ENCODE measurements at regions not wholly inside any gene's neighbourhood (a gene's known extent, or its start where the extent isn't known, plus 50 kb on each side); places are given as distances from the start of the nearest gene placed in this dataset.

DNA sequence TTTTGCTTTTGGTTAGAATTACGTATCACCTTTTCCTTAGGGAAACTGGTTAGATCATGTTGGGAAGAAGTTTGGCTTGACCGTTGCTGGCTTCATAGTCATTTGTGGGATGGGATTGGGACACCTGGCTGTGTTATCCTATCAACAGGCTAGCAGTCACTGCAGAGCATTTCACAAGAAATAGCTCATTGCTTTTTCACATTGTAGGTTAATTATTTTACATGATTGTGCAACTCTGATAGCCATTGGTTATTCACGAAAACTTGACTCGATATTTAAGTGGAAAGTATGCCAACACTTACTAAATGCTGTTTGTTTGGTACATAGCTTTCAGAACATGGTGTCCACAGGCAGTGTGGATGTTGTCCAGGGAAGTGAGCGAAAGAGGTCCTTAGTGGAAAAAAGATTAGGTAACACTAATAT, 89.4 kb downstream of the NKX2-1 start:
- Histone ChIP-seq H3K79me2 (ENCODE audit: control insufficient read depth, insufficient read depth, low read length) (no peaks in the 10 kb centered on the region), H3K9me1 (replicated peaks; ENCODE audit: control insufficient read depth, extremely low read depth, insufficient read depth, low read length) (no peaks in the 10 kb centered on the region), H2AFZ (ENCODE audit: low read depth, low read length) (no peak overlapping the region), H3K9ac (replicated peaks; ENCODE audit: extremely low read depth, insufficient read depth, low read length) (no peak overlapping the region), H3K4me3 (replicated peaks in 1 of 3; ENCODE audit: insufficient read depth in 1 of 3, low read depth in 1 of 3, low read length in 3 of 3) (no peak overlapping the region), H3K4me1 (ENCODE audit: control insufficient read depth, extremely low read depth, insufficient read depth, low read length) (no peaks in the 10 kb centered on the region), H3K4me2 (ENCODE audit: insufficient read depth, low read length) (no peak overlapping the region), H3K27me3 (ENCODE audit: control insufficient read depth in 2 of 2, insufficient read depth in 2 of 2, low read length in 2 of 2) (no peaks in the 10 kb centered on the region), H3K36me3 (ENCODE audit: control insufficient read depth in 2 of 2, extremely low read depth in 1 of 2, insufficient read depth in 2 of 2, low read length in 2 of 2) (no peaks in the 10 kb centered on the region), H3K9me3 (replicated peaks; ENCODE audit: control insufficient read depth, insufficient read depth, low read length) (no peaks in the 10 kb centered on the region), H3K27ac (ENCODE audit: insufficient read depth, low read depth, low read length) (no peak overlapping the region), H4K20me1 (replicated peaks; ENCODE audit: control insufficient read depth, extremely low read depth, insufficient read depth, low read length) (no peaks in the 10 kb centered on the region)
- DNase-seq (ENCODE audit: low read depth, low spot score) (no peak), FAIRE-seq (no peak)
- CTCF ChIA-PET: no interaction called here
- TF ChIP-seq MAX (IDR thresholded peaks at IDR 0.05; ENCODE audit: insufficient read depth, insufficient read length): no peak
- no peak for TF ChIP-seq MYC (IDR thresholded peaks at IDR 0.05; ENCODE audit: low read depth, low read length)
- TF ChIP-seq JUN (IDR thresholded peaks at IDR 0.05; ENCODE audit: borderline replicate concordance, insufficient read depth, insufficient read length, low read depth): no peak
- no peak for TF ChIP-seq POLR2AphosphoS5 (IDR thresholded peaks at IDR 0.05; ENCODE audit: insufficient read depth, low read depth, low read length)
- no peak for TF ChIP-seq FOS (IDR thresholded peaks at IDR 0.05; ENCODE audit: borderline replicate concordance, insufficient read depth, low read length)
- no peak for TF ChIP-seq EZH2 (IDR thresholded peaks at IDR 0.05; ENCODE audit: borderline replicate concordance, low read depth, low read length, severe bottlenecking)
- TF ChIP-seq POLR2A (IDR thresholded peaks at IDR 0.05; ENCODE audit: low read depth, low read length): no peak
- no peak for TF ChIP-seq CTCF (IDR thresholded peaks at IDR 0.05; ENCODE audit: extremely low read depth in 1 of 2, insufficient read depth in 1 of 2, low read depth in 1 of 2, low read length in 2 of 2)
- no peak for TF ChIP-seq GATA2 (IDR thresholded peaks at IDR 0.05; ENCODE audit: insufficient read depth, insufficient read length, low read depth, low read length)
- intact Hi-C loops (cut with micrococcal nuclease): no loop called here
- POLR2A ChIA-PET: no interaction called here
- dilution Hi-C loops (cut with MboI; ENCODE audit: extremely low pct_ligation_motif_present, low sequenced_read_pairs): no loop called here
- no TSS peak for BruUV-seq (replicated peaks)

Data from endothelial cell of umbilical vein (primary cell).